Kidney capillary endothelial cell (primary cell): ENCODE measurements at regions not wholly inside any gene's neighbourhood (a gene's known extent, or its start where the extent isn't known, plus 50 kb on each side); places are given as distances from the start of the nearest gene placed in this dataset.

Source experiments
- DNase-seq: peaks from one replicate; pipeline ENCODE4 v3.0.0-alpha.2; 2018; ENCODE audit warnings: low spot score

GRCh38 chr11:95690100-95690499 lies 99.5 kb downstream of the FAM76B start:
- DNase-seq: no peak

GRCh38 chr11:95688501-95689222 lies 100.9 kb downstream of the FAM76B start:
- DNase-seq: no peak

- no peak for DNase-seq
Observed at GRCh38 chr11:95688015-95688414, 101.6 kb downstream of the FAM76B start.

- DNase-seq: no peak
Observed at GRCh38 chr11:95686265-95686664, 103.3 kb downstream of the FAM76B start.

- no peak for DNase-seq
Observed at GRCh38 chr11:95684701-95685100, 104.9 kb downstream of the FAM76B start.

- DNase-seq: no peak
Observed at GRCh38 chr11:95684170-95684569, 105.4 kb downstream of the FAM76B start.

GRCh38 chr11:95682552-95682951 lies 107.0 kb downstream of the FAM76B start:
- peak; percentile 35 for DNase-seq

GRCh38 chr11:95680169-95680929 lies 109.2 kb downstream of the FAM76B start:
- no peak for DNase-seq

GRCh38 chr11:95678988-95679387 lies 110.6 kb downstream of the FAM76B start:
- DNase-seq: no peak

GRCh38 chr11:95676308-95676707 lies 113.3 kb downstream of the FAM76B start:
- no peak for DNase-seq

- DNase-seq: peak; percentile 4
Observed at GRCh38 chr11:95675585-95675984, 114.0 kb downstream of the FAM76B start.

- no peak for DNase-seq
Observed at GRCh38 chr11:95674657-95675358, 114.8 kb downstream of the FAM76B start.

GRCh38 chr11:95671768-95672167 lies 117.8 kb downstream of the FAM76B start:
- DNase-seq: no peak

- DNase-seq: no peak
Observed at GRCh38 chr11:95668131-95668530, 121.5 kb downstream of the FAM76B start.

- no peak for DNase-seq
Observed at GRCh38 chr11:95661162-95661561, 128.4 kb downstream of the FAM76B start.

- DNase-seq: no peak
Observed at GRCh38 chr11:95660038-95660437, 129.5 kb downstream of the FAM76B start.

GRCh38 chr11:95659088-95659487 lies 130.5 kb downstream of the FAM76B start:
- DNase-seq: no peak

GRCh38 chr11:95655536-95655935 lies 134.0 kb downstream of the FAM76B start:
- DNase-seq: no peak

GRCh38 chr11:95653680-95654079 lies 135.9 kb downstream of the FAM76B start:
- no peak for DNase-seq

GRCh38 chr11:95653099-95653498 lies 136.5 kb downstream of the FAM76B start:
- no peak for DNase-seq

- DNase-seq: no peak
Observed at GRCh38 chr11:95652002-95652472, 137.5 kb downstream of the FAM76B start.

- no peak for DNase-seq
Observed at GRCh38 chr11:95650276-95650675, 139.3 kb downstream of the FAM76B start.

GRCh38 chr11:95647871-95648270 lies 141.7 kb downstream of the FAM76B start:
- DNase-seq: no peak
